Endothelial cell (in vitro differentiated cells): ENCODE measurements at regions not wholly inside any gene's neighbourhood (a gene's known extent, or its start where the extent isn't known, plus 50 kb on each side); places are given as distances from the start of the nearest gene placed in this dataset.

ENCODE experiments used
- DNase-seq: peaks from one replicate; pipeline ENCODE4 v3.0.0; 2021; ENCODE audit warnings: low spot score
- H3K27ac Mint-ChIP-seq: one replicate; pipeline ENCODE4 v1.8.0; 2021; ENCODE audit warnings: mixed read lengths, inconsistent platforms; ENCODE audit not compliant: unreplicated experiment
- H3K27me3 Mint-ChIP-seq: one replicate; pipeline ENCODE4 v1.8.0; 2021; ENCODE audit warnings: mild to moderate bottlenecking, moderate library complexity, mixed read lengths, inconsistent platforms; ENCODE audit not compliant: unreplicated experiment
- H3K36me3 Mint-ChIP-seq: one replicate; pipeline ENCODE4 v1.8.0; 2021; ENCODE audit warnings: mild to moderate bottlenecking, low read depth, mixed read lengths, inconsistent platforms; ENCODE audit not compliant: unreplicated experiment
- H3K4me1 Mint-ChIP-seq: one replicate; pipeline ENCODE4 v1.8.0; 2021; ENCODE audit warnings: mild to moderate bottlenecking, mixed read lengths, inconsistent platforms; ENCODE audit not compliant: unreplicated experiment
- H3K4me3 Mint-ChIP-seq: one replicate; pipeline ENCODE4 v1.8.0; 2021; ENCODE audit warnings: mild to moderate bottlenecking, mixed read lengths, inconsistent platforms; ENCODE audit not compliant: unreplicated experiment
- H3K9me3 Mint-ChIP-seq: one replicate; pipeline ENCODE4 v1.8.0; 2021; ENCODE audit warnings: mixed read lengths, inconsistent platforms; ENCODE audit not compliant: unreplicated experiment
- TF ChIP-seq, protein P1 (sequence below): fragments of 200-600 bp; sonication (generic); IDR thresholded peaks from one replicate; pipeline ENCODE4 v1.5.0; 2021; ENCODE audit warnings: antibody characterized with exemption; ENCODE audit not compliant: unreplicated experiment

DNA sequence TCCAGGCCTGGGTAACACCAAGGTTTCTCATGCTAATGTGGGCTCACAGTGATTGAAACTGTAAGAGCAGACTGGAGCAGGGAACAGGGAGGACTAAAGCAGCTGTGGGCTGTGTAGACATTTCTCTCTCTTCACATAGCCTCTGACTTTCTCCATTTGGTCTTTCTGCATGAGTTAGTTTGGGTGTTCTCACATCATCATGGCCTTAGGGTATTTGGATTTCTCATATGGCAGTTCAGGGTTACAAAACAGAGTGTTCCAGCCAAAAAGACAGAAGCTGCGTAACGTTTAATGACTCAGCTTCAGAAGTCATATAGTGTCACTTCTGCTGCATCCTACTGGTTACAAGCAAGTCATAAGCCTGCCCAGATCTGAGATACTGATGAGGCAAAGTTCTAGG, 52.0 kb upstream of the OSBPL8 start:
- DNase-seq, result no peak
- H3K9me3 Mint-ChIP-seq, result no peaks in the 10 kb centered on the region
- H3K27ac Mint-ChIP-seq, result no peak overlapping the region
- H3K36me3 Mint-ChIP-seq, result no peaks in the 10 kb centered on the region
- peaks cover 8% of the 10 kb centered on the region for H3K4me1 Mint-ChIP-seq
- H3K4me3 Mint-ChIP-seq, result no peak overlapping the region
- TF ChIP-seq, protein P1, sequence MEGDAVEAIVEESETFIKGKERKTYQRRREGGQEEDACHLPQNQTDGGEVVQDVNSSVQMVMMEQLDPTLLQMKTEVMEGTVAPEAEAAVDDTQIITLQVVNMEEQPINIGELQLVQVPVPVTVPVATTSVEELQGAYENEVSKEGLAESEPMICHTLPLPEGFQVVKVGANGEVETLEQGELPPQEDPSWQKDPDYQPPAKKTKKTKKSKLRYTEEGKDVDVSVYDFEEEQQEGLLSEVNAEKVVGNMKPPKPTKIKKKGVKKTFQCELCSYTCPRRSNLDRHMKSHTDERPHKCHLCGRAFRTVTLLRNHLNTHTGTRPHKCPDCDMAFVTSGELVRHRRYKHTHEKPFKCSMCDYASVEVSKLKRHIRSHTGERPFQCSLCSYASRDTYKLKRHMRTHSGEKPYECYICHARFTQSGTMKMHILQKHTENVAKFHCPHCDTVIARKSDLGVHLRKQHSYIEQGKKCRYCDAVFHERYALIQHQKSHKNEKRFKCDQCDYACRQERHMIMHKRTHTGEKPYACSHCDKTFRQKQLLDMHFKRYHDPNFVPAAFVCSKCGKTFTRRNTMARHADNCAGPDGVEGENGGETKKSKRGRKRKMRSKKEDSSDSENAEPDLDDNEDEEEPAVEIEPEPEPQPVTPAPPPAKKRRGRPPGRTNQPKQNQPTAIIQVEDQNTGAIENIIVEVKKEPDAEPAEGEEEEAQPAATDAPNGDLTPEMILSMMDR, result no peak
- H3K27me3 Mint-ChIP-seq, result no peaks in the 10 kb centered on the region

DNA sequence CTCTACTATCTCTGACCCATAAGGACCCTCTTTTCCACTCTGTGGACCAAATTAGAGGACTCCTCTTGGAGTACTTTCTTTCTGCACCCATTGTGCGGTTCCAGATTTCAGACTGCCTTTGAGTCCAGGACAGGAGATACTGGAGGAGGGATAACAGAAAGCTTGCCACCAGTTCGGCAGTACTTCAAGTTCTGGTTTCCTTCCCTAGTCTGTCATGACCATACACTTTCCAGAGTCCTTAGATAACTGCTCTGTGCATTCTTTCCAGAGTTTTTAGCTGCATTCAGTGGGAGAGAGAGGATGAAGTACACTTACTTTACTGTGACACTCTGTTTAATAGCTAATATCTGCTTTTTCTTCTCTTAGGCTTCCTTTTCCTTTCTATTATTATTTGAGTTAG, 54.8 kb upstream of the OSBPL8 start:
- H3K9me3 Mint-ChIP-seq, result no peaks in the 10 kb centered on the region
- H3K27ac Mint-ChIP-seq, result no peak overlapping the region
- H3K27me3 Mint-ChIP-seq, result no peaks in the 10 kb centered on the region
- DNase-seq, result no peak
- H3K36me3 Mint-ChIP-seq, result no peaks in the 10 kb centered on the region
- peaks cover 12% of the 10 kb centered on the region for H3K4me1 Mint-ChIP-seq
- TF ChIP-seq, protein P1, result no peak
- H3K4me3 Mint-ChIP-seq, result no peak overlapping the region

DNA sequence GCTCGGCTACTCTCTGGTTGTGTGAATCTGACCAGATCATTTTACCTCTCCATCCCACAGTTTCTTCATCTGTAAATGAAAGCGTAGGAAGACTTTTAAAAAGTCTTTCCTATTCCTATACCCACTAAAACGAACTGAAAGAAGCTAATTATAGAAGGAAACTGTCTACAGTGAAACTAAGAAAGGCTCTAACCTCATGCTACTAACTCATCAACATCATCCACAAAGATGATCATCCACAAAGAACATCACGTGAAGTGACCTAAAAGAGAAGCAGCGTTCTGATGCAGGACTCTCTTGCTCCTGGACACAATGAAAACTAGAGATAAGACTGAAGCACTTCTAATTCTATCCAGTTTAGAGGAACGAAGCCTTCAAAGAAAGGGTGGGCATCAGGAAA, 58.5 kb upstream of the OSBPL8 start:
- TF ChIP-seq, protein P1, result no peak
- Mint-ChIP-seq H3K4me1 (peaks cover 13% of the 10 kb centered on the region), H3K27me3 (no peaks in the 10 kb centered on the region), H3K27ac (no peak overlapping the region), H3K9me3 (no peaks in the 10 kb centered on the region), H3K36me3 (no peaks in the 10 kb centered on the region), H3K4me3 (no peak overlapping the region)
- DNase-seq, result no peak

DNA sequence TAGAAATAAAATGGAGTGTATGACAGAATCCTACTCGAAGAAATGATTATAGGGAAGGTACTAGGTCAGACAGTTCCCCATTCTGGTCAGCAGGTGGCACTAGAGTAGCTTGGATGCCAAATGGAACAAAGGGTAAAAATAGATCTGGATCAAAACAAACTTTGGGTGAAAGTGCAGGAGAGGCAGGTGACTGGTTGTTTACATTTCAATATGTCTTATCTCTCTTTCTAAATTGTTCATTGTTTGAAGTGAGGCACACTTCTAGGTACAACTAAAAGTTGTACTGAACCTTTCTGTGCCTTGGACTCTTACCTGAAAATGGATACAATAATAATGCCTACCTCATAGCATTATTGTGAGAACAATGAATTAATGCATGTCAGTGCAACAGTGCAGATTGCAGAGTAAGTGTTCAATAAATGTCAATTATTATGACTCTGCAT, 62.0 kb upstream of the OSBPL8 start:
- TF ChIP-seq, protein P1, result peak; percentile 82
- no peak overlapping the region for H3K27ac Mint-ChIP-seq
- H3K9me3 Mint-ChIP-seq, result no peaks in the 10 kb centered on the region
- H3K36me3 Mint-ChIP-seq, result no peaks in the 10 kb centered on the region
- H3K4me3 Mint-ChIP-seq, result no peak overlapping the region
- H3K27me3 Mint-ChIP-seq, result no peaks in the 10 kb centered on the region
- peak; percentile 59 for DNase-seq
- H3K4me1 Mint-ChIP-seq, result peaks cover 11% of the 10 kb centered on the region

DNA sequence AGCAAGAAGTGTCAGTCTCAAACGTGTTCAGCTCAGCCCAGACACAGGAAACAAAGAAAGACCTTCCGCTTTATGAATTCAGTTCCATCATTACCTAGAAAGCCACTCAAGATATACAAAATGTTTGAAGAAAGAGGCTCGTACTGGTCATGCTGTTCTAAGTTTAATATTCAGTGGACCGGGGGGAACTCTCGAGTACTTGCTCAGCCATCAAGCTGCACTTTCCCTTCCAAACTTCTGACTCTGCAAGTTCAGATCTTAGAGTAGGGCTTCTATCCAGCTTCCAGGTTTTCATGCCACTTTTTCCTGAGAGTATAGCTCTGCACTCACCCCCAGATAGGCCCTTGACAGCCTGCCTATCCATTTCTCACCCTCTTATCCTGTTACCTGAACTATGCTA, 62.8 kb upstream of the OSBPL8 start:
- no peak overlapping the region for H3K27ac Mint-ChIP-seq
- no peaks in the 10 kb centered on the region for H3K36me3 Mint-ChIP-seq
- no peak overlapping the region for H3K4me3 Mint-ChIP-seq
- H3K27me3 Mint-ChIP-seq, result no peaks in the 10 kb centered on the region
- TF ChIP-seq, protein P1, result no peak
- H3K4me1 Mint-ChIP-seq, result peaks cover 8% of the 10 kb centered on the region
- DNase-seq, result no peak
- no peaks in the 10 kb centered on the region for H3K9me3 Mint-ChIP-seq
